NCI-H446 (cell line): ENCODE measurements at regions not wholly inside any gene's neighbourhood (a gene's known extent, or its start where the extent isn't known, plus 50 kb on each side); places are given as distances from the start of the nearest gene placed in this dataset.
"Not testable (repeated sequence)": the region's sequence is repeated elsewhere in the genome, so short reads cannot be mapped to it uniquely, and the experiment has no call there.

Source experiments
- DNase-seq, 2 experiments: peaks; one replicate each; lab custom pipeline; 2025; lab: John Stamatoyannopoulos, UW

- DNase-seq, result no peak
Observed at GRCh38 chr5:23721336-23721735, 213.9 kb downstream of the PRDM9 start.

GRCh38 chr5:23727271-23727670 lies 219.9 kb downstream of the PRDM9 start:
- no peak for DNase-seq

GRCh38 chr5:23730023-23730422 lies 222.6 kb downstream of the PRDM9 start:
- no peak for DNase-seq

- peak in 1 of 2 experiments; percentile 51 for DNase-seq
Observed at GRCh38 chr5:23740029-23740428, 232.6 kb downstream of the PRDM9 start.

GRCh38 chr5:23742701-23743100 lies 235.3 kb downstream of the PRDM9 start:
- DNase-seq, result peak in 1 of 2 experiments; percentile 48

- DNase-seq, result no peak
Observed at GRCh38 chr5:23755906-23756305, 248.5 kb downstream of the PRDM9 start.

GRCh38 chr5:23756779-23757178 lies 249.4 kb downstream of the PRDM9 start:
- DNase-seq, result no peak

- no peak for DNase-seq
Observed at GRCh38 chr5:23763170-23763569, 255.8 kb downstream of the PRDM9 start.

GRCh38 chr5:23776684-23777083 lies 269.3 kb downstream of the PRDM9 start:
- no peak for DNase-seq

GRCh38 chr5:23800307-23800706 lies 292.9 kb downstream of the PRDM9 start:
- not testable (repeated sequence) for DNase-seq

GRCh38 chr5:23820765-23821471 lies 313.5 kb downstream of the PRDM9 start:
- DNase-seq, result peak; percentile 61 to 73

- DNase-seq, result no peak
Observed at GRCh38 chr5:23823521-23823920, 316.1 kb downstream of the PRDM9 start.

GRCh38 chr5:23825196-23825595 lies 317.8 kb downstream of the PRDM9 start:
- no peak for DNase-seq

- peak in 1 of 2 experiments; percentile 32 for DNase-seq
Observed at GRCh38 chr5:23840083-23840482, 332.7 kb downstream of the PRDM9 start.

- no peak for DNase-seq
Observed at GRCh38 chr5:23864786-23865185, 357.4 kb downstream of the PRDM9 start.

- no peak for DNase-seq
Observed at GRCh38 chr5:23877847-23878246, 370.4 kb downstream of the PRDM9 start.

- no peak for DNase-seq
Observed at GRCh38 chr5:23884405-23885031, 377.1 kb downstream of the PRDM9 start.

GRCh38 chr5:23893561-23893960 lies 386.2 kb downstream of the PRDM9 start:
- DNase-seq, result no peak

- no peak for DNase-seq
Observed at GRCh38 chr5:23895614-23896013, 388.2 kb downstream of the PRDM9 start.

GRCh38 chr5:23930985-23931384 lies 423.6 kb downstream of the PRDM9 start:
- no peak for DNase-seq

GRCh38 chr5:23951261-23951928 lies 444.0 kb downstream of the PRDM9 start:
- DNase-seq, result not testable (repeated sequence)

- DNase-seq, result no peak
Observed at GRCh38 chr5:23963449-23963848, 456.0 kb downstream of the PRDM9 start.

GRCh38 chr5:23977365-23977764 lies 470.0 kb downstream of the PRDM9 start:
- no peak for DNase-seq
